ENCODE measurements at regions not wholly inside any gene's neighbourhood (a gene's known extent, or its start where the extent isn't known, plus 50 kb on each side); places are given as distances from the start of the nearest gene placed in this dataset.

- TF ChIP-seq EP300 (IDR thresholded peaks at IDR 0.05): no peak
- TF ChIP-seq CTCF (IDR thresholded peaks at IDR 0.05): no peak
- TF ChIP-seq POLR2AphosphoS5 (IDR thresholded peaks at IDR 0.05): no peak
- TF ChIP-seq POLR2A (IDR thresholded peaks at IDR 0.05): no peak
These were observed 720.0 kb upstream of the ADAMTS16 start for GRCh38 chr5:4420177-4420576.
